GM19438 (cell line): ENCODE measurements at regions not wholly inside any gene's neighbourhood (a gene's known extent, or its start where the extent isn't known, plus 50 kb on each side); places are given as distances from the start of the nearest gene placed in this dataset.

ENCODE experiments used
- ATAC-seq: cut with Tn5 transposase; IDR thresholded peaks from one replicate; pipeline ENCODE4 v1.9.1; 2021; ENCODE audit warnings: low read depth; ENCODE audit not compliant: unreplicated experiment

GRCh38 chr16:59188029-59188428 is 453.9 kb upstream of the GOT2 start:
- ATAC-seq, result no peak

- no peak for ATAC-seq
Measured at GRCh38 chr16:59181821-59182420, 447.8 kb upstream of the GOT2 start.

GRCh38 chr16:59180083-59180476 is 446.0 kb upstream of the GOT2 start:
- ATAC-seq, result no peak

- no peak for ATAC-seq
Measured at GRCh38 chr16:59179446-59180082, 445.4 kb upstream of the GOT2 start.

GRCh38 chr16:59173408-59173831 is 439.3 kb upstream of the GOT2 start:
- ATAC-seq, result no peak

GRCh38 chr16:59170099-59170712 is 436.1 kb upstream of the GOT2 start:
- ATAC-seq, result no peak

GRCh38 chr16:59169168-59169567 is 435.1 kb upstream of the GOT2 start:
- ATAC-seq, result no peak

- ATAC-seq, result no peak
Measured at GRCh38 chr16:59168461-59169114, 434.5 kb upstream of the GOT2 start.

GRCh38 chr16:59164461-59164860 is 430.3 kb upstream of the GOT2 start:
- no peak for ATAC-seq

- ATAC-seq, result no peak
Measured at GRCh38 chr16:59163371-59164055, 429.4 kb upstream of the GOT2 start.

- ATAC-seq, result no peak
Measured at GRCh38 chr16:59161679-59162078, 427.6 kb upstream of the GOT2 start.

- ATAC-seq, result no peak
Measured at GRCh38 chr16:59154295-59154694, 420.2 kb upstream of the GOT2 start.

- no peak for ATAC-seq
Measured at GRCh38 chr16:59148769-59149155, 414.6 kb upstream of the GOT2 start.

- no peak for ATAC-seq
Measured at GRCh38 chr16:59148056-59148768, 414.1 kb upstream of the GOT2 start.

GRCh38 chr16:59146140-59146539 is 412.0 kb upstream of the GOT2 start:
- no peak for ATAC-seq

GRCh38 chr16:59144841-59145240 is 410.7 kb upstream of the GOT2 start:
- no peak for ATAC-seq

GRCh38 chr16:59144326-59144725 is 410.2 kb upstream of the GOT2 start:
- ATAC-seq, result no peak

- no peak for ATAC-seq
Measured at GRCh38 chr16:59126486-59126885, 392.4 kb upstream of the GOT2 start.

- no peak for ATAC-seq
Measured at GRCh38 chr16:59124056-59124455, 389.9 kb upstream of the GOT2 start.

- ATAC-seq, result no peak
Measured at GRCh38 chr16:59123479-59123878, 389.4 kb upstream of the GOT2 start.

GRCh38 chr16:59122262-59122537 is 388.1 kb upstream of the GOT2 start:
- no peak for ATAC-seq
